ENCODE measurements at regions not wholly inside any gene's neighbourhood (a gene's known extent, or its start where the extent isn't known, plus 50 kb on each side); places are given as distances from the start of the nearest gene placed in this dataset.

DNA sequence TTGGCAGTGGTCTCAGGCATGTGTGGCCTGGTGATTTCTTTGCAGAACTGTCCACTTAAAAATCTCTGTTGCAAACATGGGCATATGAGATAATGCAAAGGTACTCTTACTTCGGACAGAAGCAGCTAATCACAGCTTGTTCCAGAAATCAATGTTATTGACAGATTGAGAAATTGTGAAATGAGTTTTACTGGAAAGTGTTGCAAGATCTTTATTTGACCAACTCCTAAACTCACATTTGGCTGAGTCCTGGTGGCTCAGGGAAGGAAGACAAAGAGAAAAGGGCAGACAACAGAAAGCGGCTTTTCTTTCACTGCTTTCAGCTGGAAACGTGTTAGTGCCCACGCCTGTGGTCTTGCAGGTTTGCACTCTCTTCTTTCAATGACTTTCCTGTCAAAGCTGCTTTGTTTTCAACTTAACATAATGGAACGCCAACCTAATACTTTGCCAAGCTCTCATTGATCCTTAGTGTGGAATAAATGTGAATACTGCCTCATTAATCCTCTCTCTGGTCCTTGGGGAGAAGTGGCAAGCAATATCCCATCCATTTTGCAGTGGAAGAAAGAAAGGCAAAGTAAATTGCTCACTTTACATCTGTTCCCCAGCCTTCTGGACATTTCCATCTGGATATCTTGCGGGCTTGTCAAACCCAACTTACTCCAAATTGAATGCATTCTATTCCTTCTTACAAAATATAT, 586.4 kb downstream of the LRRC70 start (continued):
- TF ChIP-seq, protein P1, sequence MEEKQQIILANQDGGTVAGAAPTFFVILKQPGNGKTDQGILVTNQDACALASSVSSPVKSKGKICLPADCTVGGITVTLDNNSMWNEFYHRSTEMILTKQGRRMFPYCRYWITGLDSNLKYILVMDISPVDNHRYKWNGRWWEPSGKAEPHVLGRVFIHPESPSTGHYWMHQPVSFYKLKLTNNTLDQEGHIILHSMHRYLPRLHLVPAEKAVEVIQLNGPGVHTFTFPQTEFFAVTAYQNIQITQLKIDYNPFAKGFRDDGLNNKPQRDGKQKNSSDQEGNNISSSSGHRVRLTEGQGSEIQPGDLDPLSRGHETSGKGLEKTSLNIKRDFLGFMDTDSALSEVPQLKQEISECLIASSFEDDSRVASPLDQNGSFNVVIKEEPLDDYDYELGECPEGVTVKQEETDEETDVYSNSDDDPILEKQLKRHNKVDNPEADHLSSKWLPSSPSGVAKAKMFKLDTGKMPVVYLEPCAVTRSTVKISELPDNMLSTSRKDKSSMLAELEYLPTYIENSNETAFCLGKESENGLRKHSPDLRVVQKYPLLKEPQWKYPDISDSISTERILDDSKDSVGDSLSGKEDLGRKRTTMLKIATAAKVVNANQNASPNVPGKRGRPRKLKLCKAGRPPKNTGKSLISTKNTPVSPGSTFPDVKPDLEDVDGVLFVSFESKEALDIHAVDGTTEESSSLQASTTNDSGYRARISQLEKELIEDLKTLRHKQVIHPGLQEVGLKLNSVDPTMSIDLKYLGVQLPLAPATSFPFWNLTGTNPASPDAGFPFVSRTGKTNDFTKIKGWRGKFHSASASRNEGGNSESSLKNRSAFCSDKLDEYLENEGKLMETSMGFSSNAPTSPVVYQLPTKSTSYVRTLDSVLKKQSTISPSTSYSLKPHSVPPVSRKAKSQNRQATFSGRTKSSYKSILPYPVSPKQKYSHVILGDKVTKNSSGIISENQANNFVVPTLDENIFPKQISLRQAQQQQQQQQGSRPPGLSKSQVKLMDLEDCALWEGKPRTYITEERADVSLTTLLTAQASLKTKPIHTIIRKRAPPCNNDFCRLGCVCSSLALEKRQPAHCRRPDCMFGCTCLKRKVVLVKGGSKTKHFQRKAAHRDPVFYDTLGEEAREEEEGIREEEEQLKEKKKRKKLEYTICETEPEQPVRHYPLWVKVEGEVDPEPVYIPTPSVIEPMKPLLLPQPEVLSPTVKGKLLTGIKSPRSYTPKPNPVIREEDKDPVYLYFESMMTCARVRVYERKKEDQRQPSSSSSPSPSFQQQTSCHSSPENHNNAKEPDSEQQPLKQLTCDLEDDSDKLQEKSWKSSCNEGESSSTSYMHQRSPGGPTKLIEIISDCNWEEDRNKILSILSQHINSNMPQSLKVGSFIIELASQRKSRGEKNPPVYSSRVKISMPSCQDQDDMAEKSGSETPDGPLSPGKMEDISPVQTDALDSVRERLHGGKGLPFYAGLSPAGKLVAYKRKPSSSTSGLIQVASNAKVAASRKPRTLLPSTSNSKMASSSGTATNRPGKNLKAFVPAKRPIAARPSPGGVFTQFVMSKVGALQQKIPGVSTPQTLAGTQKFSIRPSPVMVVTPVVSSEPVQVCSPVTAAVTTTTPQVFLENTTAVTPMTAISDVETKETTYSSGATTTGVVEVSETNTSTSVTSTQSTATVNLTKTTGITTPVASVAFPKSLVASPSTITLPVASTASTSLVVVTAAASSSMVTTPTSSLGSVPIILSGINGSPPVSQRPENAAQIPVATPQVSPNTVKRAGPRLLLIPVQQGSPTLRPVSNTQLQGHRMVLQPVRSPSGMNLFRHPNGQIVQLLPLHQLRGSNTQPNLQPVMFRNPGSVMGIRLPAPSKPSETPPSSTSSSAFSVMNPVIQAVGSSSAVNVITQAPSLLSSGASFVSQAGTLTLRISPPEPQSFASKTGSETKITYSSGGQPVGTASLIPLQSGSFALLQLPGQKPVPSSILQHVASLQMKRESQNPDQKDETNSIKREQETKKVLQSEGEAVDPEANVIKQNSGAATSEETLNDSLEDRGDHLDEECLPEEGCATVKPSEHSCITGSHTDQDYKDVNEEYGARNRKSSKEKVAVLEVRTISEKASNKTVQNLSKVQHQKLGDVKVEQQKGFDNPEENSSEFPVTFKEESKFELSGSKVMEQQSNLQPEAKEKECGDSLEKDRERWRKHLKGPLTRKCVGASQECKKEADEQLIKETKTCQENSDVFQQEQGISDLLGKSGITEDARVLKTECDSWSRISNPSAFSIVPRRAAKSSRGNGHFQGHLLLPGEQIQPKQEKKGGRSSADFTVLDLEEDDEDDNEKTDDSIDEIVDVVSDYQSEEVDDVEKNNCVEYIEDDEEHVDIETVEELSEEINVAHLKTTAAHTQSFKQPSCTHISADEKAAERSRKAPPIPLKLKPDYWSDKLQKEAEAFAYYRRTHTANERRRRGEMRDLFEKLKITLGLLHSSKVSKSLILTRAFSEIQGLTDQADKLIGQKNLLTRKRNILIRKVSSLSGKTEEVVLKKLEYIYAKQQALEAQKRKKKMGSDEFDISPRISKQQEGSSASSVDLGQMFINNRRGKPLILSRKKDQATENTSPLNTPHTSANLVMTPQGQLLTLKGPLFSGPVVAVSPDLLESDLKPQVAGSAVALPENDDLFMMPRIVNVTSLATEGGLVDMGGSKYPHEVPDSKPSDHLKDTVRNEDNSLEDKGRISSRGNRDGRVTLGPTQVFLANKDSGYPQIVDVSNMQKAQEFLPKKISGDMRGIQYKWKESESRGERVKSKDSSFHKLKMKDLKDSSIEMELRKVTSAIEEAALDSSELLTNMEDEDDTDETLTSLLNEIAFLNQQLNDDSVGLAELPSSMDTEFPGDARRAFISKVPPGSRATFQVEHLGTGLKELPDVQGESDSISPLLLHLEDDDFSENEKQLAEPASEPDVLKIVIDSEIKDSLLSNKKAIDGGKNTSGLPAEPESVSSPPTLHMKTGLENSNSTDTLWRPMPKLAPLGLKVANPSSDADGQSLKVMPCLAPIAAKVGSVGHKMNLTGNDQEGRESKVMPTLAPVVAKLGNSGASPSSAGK (IDR thresholded peaks at IDR 0.05): no peak
- TF ChIP-seq SAP30 (IDR thresholded peaks at IDR 0.05; ENCODE audit: borderline replicate concordance, insufficient read depth, low read depth, low read length, poor library complexity, severe bottlenecking): no peak
- TF ChIP-seq SRSF9 (IDR thresholded peaks at IDR 0.05; ENCODE audit: borderline replicate concordance, low read depth, low read length): no peak
- TF ChIP-seq MCM5 (IDR thresholded peaks at IDR 0.05; ENCODE audit: low read depth): no peak
- no peak for TF ChIP-seq KAT7 (CRISPR knock-in tag; IDR thresholded peaks at IDR 0.05; ENCODE audit: borderline replicate concordance)
- TF ChIP-seq MEF2D (tag; conservative IDR thresholded peaks at IDR 0.05; ENCODE audit: low read depth): no peak
- TF ChIP-seq, protein P2, sequence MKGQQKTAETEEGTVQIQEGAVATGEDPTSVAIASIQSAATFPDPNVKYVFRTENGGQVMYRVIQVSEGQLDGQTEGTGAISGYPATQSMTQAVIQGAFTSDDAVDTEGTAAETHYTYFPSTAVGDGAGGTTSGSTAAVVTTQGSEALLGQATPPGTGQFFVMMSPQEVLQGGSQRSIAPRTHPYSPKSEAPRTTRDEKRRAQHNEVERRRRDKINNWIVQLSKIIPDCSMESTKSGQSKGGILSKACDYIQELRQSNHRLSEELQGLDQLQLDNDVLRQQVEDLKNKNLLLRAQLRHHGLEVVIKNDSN (CRISPR knock-in tag; IDR thresholded peaks at IDR 0.05): no peak
- TF ChIP-seq, protein P3, sequence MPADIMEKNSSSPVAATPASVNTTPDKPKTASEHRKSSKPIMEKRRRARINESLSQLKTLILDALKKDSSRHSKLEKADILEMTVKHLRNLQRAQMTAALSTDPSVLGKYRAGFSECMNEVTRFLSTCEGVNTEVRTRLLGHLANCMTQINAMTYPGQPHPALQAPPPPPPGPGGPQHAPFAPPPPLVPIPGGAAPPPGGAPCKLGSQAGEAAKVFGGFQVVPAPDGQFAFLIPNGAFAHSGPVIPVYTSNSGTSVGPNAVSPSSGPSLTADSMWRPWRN (IDR thresholded peaks at IDR 0.05; ENCODE audit: low read depth): no peak
- no peak for TF ChIP-seq ZBTB17 (CRISPR knock-in tag; IDR thresholded peaks at IDR 0.05)

Data from K562 (cell line).